Astrocyte (in vitro differentiated cells and primary cell): ENCODE measurements at regions not wholly inside any gene's neighbourhood (a gene's known extent, or its start where the extent isn't known, plus 50 kb on each side); places are given as distances from the start of the nearest gene placed in this dataset.

Experiments used
- CTCF ChIP-seq: IDR thresholded peaks from 2 replicates; pipeline ENCODE4 v1.5.1; 2011; ENCODE audit warnings: low read depth, mild to moderate bottlenecking, inconsistent platforms, low read length, moderate library complexity; ENCODE audit not compliant: insufficient read depth
- EZH2 ChIP-seq: IDR thresholded peaks from 2 replicates; pipeline ENCODE4 v1.6.1; 2012; ENCODE audit warnings: mild to moderate bottlenecking, low read length, inconsistent platforms; ENCODE audit not compliant: insufficient read depth

- TF ChIP-seq CTCF: no peak
- no peak for TF ChIP-seq EZH2
These were observed 419.0 kb upstream of the TMPO start for GRCh38 chr12:98096436-98096835.
